Endodermal cell (in vitro differentiated cells): ENCODE measurements at regions not wholly inside any gene's neighbourhood (a gene's known extent, or its start where the extent isn't known, plus 50 kb on each side); places are given as distances from the start of the nearest gene placed in this dataset.

ENCODE experiments used
- DNase-seq: peaks from one replicate; pipeline ENCODE4 v3.0.0-alpha.2; 2017
- H3K27ac ChIP-seq: 2 replicates; pipeline ENCODE4 v1.5.1; 2013; ENCODE audit warnings: mild to moderate bottlenecking, low read depth, low read length, moderate library complexity
- H3K27me3 ChIP-seq: 2 replicates; pipeline ENCODE4 v1.6.1; 2013; ENCODE audit warnings: mild to moderate bottlenecking, low read length, moderate library complexity; ENCODE audit not compliant: insufficient read depth, control insufficient read depth, poor library complexity, severe bottlenecking
- H3K36me3 ChIP-seq: 2 replicates; pipeline ENCODE4 v1.7.0; 2013; ENCODE audit warnings: mild to moderate bottlenecking, low read length, moderate library complexity; ENCODE audit not compliant: control insufficient read depth, insufficient read depth
- H3K4me1 ChIP-seq: one replicate; pipeline ENCODE4 v1.7.0; 2013; ENCODE audit warnings: low read length; ENCODE audit not compliant: control insufficient read depth, insufficient read depth
- H3K4me3 ChIP-seq: 2 replicates; pipeline ENCODE4 v1.5.1; 2013; ENCODE audit warnings: mild to moderate bottlenecking, low read length, moderate library complexity
- H3K9ac ChIP-seq: 2 replicates; pipeline ENCODE4 v1.6.1; 2013; ENCODE audit warnings: mild to moderate bottlenecking, low read length, moderate library complexity; ENCODE audit not compliant: poor library complexity, severe bottlenecking; ENCODE audit errors: extremely low read depth
- H3K9me3 ChIP-seq: 2 replicates; pipeline ENCODE4 v1.6.1; 2013; ENCODE audit warnings: mild to moderate bottlenecking, low read length, moderate library complexity; ENCODE audit not compliant: control insufficient read depth
- H3K27ac Mint-ChIP-seq: 2 replicates; pipeline ENCODE4 v1.8.0; 2020; ENCODE audit warnings: mixed read lengths
- H3K27me3 Mint-ChIP-seq: 2 replicates; pipeline ENCODE4 v1.8.0; 2021; ENCODE audit warnings: mild to moderate bottlenecking, mixed read lengths; ENCODE audit not compliant: insufficient read depth
- H3K36me3 Mint-ChIP-seq: 2 replicates; pipeline ENCODE4 v1.8.0; 2020; ENCODE audit warnings: low read depth, mixed read lengths
- H3K4me1 Mint-ChIP-seq: 2 replicates; pipeline ENCODE4 v1.8.0; 2020; ENCODE audit warnings: mixed read lengths
- H3K4me3 Mint-ChIP-seq: 2 replicates; pipeline ENCODE4 v1.8.0; 2020; ENCODE audit warnings: mild to moderate bottlenecking, moderate library complexity, mixed read lengths
- H3K9me3 Mint-ChIP-seq: 2 replicates; pipeline ENCODE4 v1.8.0; 2020; ENCODE audit warnings: mild to moderate bottlenecking, mixed read lengths
- WGBS, 2 experiments: methylation state at CpG; one replicate each; pipeline versions ENCODE4 v1.1.5 to v1.1.7; 2013; ENCODE audit warnings: missing lambda C conversion rate in 2 of 2, mixed read lengths in 1 of 2; ENCODE audit not compliant: insufficient coverage in 1 of 2, insufficient read length in 1 of 2; 5-methylcytosine and 5-hydroxymethylcytosine counted together
- TF ChIP-seq, protein P1 (sequence below): fragments of 200-600 bp; sonication (generic); conservative IDR thresholded peaks from 2 replicates; pipeline ENCODE4 v1.5.0; 2021; ENCODE audit warnings: antibody characterized with exemption, mild to moderate bottlenecking

DNA sequence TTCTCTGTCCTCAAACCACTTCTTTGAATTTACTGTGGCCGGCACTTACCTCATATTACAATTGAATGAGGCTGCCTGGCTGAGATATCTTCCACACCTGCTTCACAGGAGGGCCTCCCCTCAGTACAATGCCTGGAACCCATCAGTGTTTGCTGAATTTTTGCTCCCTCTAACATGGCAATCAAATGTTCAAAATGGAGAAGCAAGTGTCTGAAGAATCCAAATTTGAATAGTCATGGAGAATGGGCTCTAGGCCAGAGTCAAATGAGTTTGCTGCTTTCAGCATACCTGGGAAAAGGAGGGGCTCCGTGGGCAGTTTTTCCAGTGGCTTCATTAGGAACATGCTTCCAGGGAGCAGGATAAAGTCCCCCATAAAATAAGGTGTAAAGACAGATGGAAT, 564.8 kb downstream of the UTRN start:
- H3K36me3 Mint-ChIP-seq = peaks cover 23% of the 10 kb centered on the region

DNA sequence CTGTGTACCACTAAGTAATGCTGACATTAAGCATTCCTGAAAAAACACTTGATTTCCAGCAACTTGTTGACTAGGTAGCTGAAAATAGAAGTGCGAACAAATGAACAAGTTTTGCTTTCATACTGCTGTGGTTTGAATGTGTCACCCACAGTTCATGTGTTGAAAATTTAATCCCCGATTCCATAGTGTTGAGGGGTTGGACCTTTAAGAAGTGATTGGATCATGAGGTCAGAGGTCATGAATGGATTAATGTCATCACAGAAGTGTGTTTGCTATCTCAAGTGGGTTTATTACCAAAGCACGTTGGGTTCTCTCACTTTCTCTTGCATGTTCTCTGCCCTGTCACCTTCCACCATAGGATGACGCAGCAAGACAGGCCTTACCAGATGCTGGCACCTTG, 568.5 kb downstream of the UTRN start:
- no peak for DNase-seq
- Histone ChIP-seq H3K4me1 (peaks cover 3% of the 10 kb centered on the region), H3K27me3 (no peaks in the 10 kb centered on the region), H3K9ac (no peak overlapping the region), H3K27ac (no peak overlapping the region), H3K4me3 (no peak overlapping the region), H3K36me3 (peaks cover 24% of the 10 kb centered on the region), H3K9me3 (peaks cover 8% of the 10 kb centered on the region)
- TF ChIP-seq, protein P1, sequence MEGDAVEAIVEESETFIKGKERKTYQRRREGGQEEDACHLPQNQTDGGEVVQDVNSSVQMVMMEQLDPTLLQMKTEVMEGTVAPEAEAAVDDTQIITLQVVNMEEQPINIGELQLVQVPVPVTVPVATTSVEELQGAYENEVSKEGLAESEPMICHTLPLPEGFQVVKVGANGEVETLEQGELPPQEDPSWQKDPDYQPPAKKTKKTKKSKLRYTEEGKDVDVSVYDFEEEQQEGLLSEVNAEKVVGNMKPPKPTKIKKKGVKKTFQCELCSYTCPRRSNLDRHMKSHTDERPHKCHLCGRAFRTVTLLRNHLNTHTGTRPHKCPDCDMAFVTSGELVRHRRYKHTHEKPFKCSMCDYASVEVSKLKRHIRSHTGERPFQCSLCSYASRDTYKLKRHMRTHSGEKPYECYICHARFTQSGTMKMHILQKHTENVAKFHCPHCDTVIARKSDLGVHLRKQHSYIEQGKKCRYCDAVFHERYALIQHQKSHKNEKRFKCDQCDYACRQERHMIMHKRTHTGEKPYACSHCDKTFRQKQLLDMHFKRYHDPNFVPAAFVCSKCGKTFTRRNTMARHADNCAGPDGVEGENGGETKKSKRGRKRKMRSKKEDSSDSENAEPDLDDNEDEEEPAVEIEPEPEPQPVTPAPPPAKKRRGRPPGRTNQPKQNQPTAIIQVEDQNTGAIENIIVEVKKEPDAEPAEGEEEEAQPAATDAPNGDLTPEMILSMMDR = no peak
- Mint-ChIP-seq H3K4me1 (peaks cover 6% of the 10 kb centered on the region), H3K36me3 (peaks cover 23% of the 10 kb centered on the region), H3K4me3 (no peak overlapping the region), H3K9me3 (peaks cover 3% of the 10 kb centered on the region), H3K27ac (no peak overlapping the region), H3K27me3 (no peaks in the 10 kb centered on the region)
- WGBS, 2 experiments = 82 to 93% methylated on average over 2 to 4 of the region's 4 CpGs

More for the DNA sequence above, 564.8 kb downstream of the UTRN start:
- Mint-ChIP-seq H3K4me3 (no peak overlapping the region), H3K9me3 (no peaks in the 10 kb centered on the region), H3K27me3 (no peaks in the 10 kb centered on the region), H3K27ac (no peak overlapping the region), H3K4me1 (peaks cover 34% of the 10 kb centered on the region)
- TF ChIP-seq, protein P1 = no peak
- peaks cover 4% of the 10 kb centered on the region for H3K4me1 ChIP-seq
- WGBS, 2 experiments = 67 to 86% methylated on average over 1 to 2 of the region's 2 CpGs
- no peak overlapping the region for H3K27ac ChIP-seq
- no peak overlapping the region for H3K9ac ChIP-seq
- no peak overlapping the region for H3K4me3 ChIP-seq
- peaks cover 4% of the 10 kb centered on the region for H3K9me3 ChIP-seq
- DNase-seq = no peak
- H3K27me3 ChIP-seq = no peaks in the 10 kb centered on the region
- peaks cover 24% of the 10 kb centered on the region for H3K36me3 ChIP-seq

DNA sequence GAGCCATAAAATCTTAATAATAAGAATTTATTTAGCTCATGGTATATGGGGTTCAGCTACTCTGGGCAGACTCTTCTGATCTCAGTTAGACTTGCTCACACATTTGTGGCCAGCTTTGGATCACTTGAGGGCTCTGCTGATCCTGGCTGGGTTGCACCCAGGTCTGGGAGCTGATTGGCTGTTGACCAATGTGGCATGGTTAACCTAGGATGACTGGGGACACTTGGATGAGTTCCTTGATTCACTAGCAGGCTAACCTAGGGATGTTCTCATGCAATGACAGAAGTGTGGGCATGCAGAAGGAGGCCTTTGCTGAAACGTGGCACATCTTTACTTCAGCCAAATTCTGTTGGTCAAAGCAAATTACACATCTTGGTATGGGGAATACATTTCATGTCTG, 569.5 kb downstream of the UTRN start:
- 93 to 100% methylated on average over 1 of the region's 1 CpG for WGBS, 2 experiments
- peaks cover 8% of the 10 kb centered on the region for H3K9me3 ChIP-seq
- H3K27me3 ChIP-seq = no peaks in the 10 kb centered on the region
- H3K36me3 ChIP-seq = peaks cover 24% of the 10 kb centered on the region
- H3K9me3 Mint-ChIP-seq = peaks cover 8% of the 10 kb centered on the region
- no peak overlapping the region for H3K4me3 ChIP-seq
- H3K27me3 Mint-ChIP-seq = no peaks in the 10 kb centered on the region
- no peak overlapping the region for H3K9ac ChIP-seq
- peaks cover 3% of the 10 kb centered on the region for H3K4me1 ChIP-seq
- H3K27ac ChIP-seq = no peak overlapping the region
- no peak overlapping the region for H3K27ac Mint-ChIP-seq
- H3K4me3 Mint-ChIP-seq = no peak overlapping the region
- TF ChIP-seq, protein P1 = no peak
- H3K4me1 Mint-ChIP-seq = peaks cover 5% of the 10 kb centered on the region
- H3K36me3 Mint-ChIP-seq = peaks cover 20% of the 10 kb centered on the region
- DNase-seq = no peak
